Amniotic epithelial cell (primary cell): ENCODE measurements at regions not wholly inside any gene's neighbourhood (a gene's known extent, or its start where the extent isn't known, plus 50 kb on each side); places are given as distances from the start of the nearest gene placed in this dataset.

ENCODE experiments used
- DNase-seq: peaks from one replicate; pipeline ENCODE4 v3.0.0-alpha.2; 2010; ENCODE audit warnings: low read depth

DNA sequence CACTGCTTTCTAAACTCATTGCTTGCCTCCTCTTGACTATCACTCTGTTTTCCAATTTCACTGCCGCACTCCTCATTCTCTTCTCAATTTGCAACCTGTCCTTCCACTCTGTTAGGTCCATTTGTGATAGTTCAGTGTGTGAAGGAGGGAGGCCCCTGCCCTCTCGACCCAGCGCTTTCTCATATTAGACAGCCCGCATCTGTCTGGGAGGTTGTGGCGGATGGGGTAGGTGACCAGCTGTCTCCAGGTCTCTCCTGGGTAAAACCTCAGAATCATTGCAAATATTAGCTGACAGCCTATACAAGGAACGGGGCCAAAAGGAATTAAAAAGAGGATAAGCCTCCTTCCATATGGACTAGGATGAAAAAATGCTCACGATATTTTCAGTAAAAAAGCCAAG is 358.3 kb downstream of the SHQ1 start:
- DNase-seq, result no peak

DNA sequence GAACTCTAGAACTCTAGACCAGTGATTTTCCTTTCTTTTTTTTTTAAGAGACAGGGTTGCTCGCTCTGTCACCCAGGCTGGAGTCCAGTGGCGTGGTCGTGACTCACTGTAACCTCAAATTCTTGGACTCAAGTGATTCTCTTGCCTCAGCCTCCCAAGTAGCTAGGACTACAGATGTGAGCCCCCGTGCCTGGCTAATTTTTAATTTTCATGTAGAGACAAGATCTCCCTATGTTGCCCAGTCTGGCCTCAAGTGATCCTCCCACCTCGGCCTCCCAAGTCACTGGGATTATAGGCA is 359.6 kb downstream of the SHQ1 start:
- peak; percentile 48 for DNase-seq

DNA sequence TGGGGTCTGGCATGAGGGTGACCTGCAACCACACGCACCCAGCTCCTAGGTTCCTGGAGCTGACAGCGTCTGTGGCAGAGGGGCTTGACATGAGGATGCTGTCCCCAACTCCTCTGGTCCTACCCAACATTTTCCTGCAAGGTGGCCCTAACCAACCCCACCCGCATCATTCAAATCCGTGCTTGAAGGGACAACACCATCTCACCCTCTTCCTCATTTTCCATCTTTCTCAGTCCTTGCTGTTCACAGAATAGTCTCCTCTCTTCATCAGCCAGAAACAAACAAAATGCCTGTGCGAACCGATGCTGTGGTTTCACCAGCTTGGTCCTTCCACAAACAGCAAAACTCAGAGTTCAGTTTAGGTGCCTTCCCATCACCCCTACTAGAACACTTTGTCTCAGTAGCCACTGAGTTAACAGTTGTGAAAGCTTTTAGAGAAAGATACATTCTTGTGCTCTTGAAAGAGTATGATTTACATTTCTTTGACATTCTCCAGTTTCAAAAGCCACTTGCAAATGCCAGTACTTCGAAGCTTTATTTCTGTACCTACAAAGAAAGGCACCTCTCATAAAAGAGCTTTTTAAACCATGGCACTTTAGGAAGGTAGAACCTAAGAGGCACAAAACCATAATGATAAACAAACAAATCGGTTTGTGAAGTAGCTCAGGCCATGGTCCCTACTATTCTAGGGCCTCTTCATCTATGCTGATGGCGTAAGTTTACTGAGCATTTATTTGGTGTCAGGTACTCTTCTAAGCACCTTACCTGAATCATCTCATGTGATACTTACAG is 360.1 kb downstream of the SHQ1 start:
- peak; percentile 68 for DNase-seq

DNA sequence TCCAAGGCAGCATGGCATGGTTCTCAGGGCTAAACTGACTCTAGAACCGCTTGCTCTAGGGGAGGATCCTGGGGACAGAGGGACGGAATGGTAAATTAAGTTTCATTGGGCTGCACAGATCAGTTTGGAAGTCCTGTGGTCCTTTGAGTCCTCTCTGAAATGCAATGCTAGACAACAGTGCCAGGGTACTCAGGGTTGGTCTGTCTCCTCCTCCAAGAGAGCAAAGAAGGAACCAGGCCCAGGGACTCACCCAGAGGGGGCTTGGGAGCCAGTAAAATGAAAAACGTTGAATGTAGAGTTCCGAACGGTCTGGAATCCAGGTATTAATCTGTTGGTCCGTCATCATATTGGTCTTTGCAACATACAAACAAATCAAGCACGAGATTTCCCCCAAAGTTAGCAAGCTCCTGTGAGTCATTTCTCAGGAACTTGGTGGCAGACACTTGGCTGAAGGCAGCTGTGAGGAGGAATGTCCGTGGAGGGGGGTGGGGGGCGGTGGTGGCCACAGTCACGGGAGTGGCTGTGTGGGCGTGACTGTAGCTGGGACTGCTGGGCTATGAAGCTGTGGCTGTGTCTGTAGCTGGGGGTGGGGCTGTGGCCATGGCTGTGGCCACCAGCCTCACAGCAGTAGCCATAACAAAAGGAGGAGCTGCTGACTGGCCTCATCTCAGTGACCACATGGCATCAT is 361.0 kb downstream of the SHQ1 start:
- peak; percentile 62 for DNase-seq

DNA sequence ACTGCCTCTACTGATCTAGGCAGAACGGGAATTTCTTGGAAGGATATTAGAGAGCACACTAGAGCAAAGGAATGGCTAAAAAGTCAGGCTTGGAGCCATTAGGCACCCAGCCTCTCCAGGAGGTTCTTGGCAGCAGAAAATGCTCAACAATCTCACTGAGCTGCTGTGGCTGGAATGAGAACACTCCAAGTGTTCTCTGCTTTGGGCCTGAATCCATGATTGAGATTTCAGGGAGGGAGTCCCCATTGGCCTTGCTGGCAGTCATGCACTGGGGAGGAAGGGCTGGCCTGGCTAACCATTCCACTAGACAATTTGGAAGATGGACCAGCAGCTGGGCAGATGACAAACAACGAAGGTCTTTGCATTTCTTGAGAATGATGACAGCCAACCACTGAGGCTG is 362.6 kb downstream of the SHQ1 start:
- DNase-seq, result no peak

DNA sequence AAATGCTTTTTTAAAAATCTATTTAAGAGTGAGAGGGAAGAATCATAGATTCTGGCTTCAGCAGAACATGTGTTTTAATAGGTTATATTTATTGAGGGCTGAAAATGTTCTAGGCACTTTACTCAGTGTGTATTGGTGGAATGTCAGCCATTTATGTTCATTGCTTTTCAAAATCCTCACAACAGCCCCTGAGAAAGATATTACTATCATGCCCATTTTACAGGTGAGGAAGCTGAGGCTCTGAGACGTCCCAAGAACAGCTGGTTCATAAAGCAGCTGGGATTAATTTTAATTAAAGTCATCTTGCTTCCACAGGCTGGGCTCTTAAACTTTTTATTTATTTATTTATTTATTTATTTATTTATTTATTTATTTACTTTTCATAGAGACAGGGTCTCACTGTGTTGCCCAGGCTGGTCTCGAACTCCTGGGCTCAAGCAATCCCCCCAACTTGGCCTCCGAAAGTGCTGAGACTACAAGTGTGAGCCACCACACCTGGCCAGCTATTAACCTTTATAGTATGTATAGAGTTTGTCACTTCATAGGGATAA is 364.6 kb downstream of the SHQ1 start:
- DNase-seq, result no peak

DNA sequence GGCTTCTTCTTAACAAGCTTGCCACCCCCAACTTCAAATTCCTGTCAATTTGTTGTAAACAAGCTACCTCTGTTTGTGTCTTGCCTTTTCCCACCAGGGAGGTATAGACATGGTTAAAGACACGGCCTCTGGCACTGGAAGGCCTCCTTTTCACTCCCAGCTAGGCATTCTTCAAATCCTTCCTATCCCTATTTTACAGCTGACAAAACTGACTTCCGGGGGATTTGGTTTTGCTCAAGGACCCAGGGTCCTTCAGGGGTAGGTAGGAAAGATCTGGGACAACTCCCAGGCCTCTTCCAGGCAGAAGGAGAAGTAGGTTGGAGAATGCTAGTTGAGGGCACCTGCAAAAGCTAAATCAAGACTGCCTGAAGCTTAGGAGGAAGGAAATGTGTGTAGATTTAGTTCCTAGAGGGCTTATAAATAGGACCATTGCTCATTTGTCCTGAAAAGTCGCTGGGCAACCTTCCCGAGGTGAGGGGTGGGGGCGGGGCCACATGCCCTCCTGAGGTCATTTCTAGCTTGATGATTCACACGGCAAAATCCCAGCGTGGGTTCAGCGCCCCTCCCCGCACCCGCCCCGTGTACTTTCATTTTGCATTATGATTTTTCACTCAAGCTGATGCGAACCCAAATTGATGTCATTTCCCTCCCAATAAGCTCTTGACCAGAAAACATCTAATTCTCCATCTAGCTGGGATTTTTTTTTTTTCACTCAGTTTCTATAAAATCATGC is 365.5 kb downstream of the SHQ1 start:
- peak; percentile 76 for DNase-seq

DNA sequence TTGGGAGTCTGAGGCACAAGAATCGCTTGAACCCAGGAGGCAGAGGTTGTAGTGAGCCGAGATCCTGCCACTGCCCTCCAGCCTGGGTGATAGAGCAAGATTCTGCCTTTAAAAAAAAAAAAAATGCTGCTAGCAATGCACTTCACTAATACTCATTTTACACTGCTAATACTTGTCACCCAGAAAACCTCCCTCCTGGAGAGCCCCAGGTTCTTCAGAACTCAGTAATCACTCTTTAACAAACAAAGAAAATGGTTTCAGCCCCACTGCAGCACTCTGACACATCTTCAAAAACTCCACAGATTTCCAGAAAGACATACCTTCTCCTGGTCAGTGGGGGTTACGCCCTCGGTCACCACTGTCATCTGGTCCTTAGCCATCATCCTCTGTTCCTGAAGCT is 366.7 kb downstream of the SHQ1 start:
- DNase-seq, result no peak

DNA sequence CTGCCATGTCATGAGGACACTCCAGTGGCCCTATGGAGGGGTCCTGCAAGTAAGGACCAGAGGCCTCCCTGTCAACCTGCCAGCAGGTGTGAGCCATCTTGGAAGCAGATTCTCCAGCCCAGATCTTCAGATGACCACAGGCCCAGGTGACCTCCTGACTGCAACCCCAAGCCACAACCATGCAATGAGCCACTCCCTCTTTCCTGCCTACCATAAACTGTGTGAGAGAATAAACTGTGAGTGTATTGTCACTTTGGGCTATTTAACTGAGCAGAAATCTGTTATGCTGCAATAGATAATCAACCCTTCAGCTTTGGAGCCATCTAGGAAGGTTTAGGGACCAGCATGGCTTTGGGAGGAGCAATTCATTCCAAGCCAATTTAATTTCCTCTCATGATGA is 367.9 kb downstream of the SHQ1 start:
- no peak for DNase-seq

DNA sequence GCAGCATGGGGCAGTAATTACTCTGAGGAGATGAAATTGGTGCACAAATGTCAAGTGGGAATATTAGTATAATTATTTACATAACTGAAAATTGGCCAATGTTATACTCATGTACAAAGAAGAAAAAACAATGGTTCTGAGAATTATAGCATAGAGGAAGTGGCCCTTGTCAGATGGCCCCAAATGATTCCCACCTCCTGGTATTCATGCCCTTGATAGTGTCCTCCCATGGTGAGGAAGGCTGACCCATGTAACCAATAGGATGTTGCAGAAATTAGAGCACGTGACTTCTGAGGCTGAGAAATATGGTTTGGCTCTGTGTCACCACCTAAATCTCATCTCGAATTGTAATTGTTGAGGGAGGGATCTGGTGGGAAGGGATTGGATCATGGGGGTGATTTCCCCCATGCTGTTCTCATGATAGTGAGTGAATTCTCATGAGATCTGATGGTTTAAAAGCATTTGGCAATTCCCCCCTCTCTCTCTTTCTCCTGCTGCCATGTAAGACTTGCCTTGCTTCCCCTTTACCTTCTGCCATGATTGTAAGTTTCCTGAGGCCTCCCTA is 368.5 kb downstream of the SHQ1 start:
- DNase-seq, result no peak

DNA sequence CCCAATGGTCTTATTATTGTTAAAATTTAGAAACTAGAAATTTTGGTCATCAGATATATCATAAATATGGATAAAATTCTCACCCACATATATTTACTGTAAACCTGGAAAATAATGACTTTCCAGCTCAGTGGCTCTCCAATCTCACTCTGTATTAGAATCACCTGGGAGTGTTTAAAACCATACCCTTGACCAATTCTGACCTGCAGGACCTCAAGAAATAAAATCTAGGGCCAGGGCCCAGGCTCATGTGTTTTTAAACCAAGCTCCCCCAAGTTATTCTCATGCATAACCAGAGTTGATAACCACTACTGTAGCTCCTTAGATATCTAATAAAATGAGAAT is 372.1 kb downstream of the SHQ1 start:
- DNase-seq, result no peak

DNA sequence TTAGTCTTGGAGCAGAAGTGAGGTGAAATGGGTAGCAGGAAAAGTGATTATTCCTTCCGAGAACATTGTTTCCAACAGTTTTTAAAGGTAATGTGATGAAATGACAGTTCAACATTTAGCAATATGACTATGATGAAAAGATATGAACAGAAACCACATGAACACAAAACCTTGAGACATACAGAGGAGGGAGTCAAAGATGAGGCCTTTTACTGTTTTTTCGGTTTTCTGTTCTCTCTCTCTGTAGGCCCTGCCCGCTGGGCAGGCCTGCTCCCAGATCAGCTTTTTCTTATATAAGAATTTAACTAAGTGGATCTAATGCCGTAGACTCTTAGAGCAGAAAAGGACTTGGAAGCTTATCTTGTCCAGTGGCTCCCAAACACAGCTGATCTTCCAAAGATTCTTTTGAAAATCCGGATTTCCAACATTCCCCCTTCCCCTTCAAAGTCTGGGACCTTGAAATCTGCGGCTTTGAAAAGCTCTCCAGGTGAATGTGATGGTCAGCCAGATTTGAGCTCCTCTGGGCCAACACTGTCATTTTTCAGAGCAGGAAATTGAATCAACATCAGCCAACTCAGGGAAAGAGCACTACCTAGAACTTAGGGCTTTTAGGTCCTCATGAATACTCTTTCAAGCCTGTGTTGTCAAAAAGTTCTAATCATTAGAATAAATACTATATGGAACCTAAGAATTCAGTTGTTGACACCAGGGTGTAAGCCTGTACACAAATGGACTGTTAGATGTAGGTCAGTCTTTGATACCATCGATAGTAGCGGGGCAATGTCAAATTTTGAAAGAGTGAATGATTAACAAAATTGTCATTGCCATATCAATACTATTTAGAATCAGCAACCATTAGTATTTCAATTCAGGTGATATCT is 372.7 kb downstream of the SHQ1 start:
- DNase-seq, result peak; percentile 40

DNA sequence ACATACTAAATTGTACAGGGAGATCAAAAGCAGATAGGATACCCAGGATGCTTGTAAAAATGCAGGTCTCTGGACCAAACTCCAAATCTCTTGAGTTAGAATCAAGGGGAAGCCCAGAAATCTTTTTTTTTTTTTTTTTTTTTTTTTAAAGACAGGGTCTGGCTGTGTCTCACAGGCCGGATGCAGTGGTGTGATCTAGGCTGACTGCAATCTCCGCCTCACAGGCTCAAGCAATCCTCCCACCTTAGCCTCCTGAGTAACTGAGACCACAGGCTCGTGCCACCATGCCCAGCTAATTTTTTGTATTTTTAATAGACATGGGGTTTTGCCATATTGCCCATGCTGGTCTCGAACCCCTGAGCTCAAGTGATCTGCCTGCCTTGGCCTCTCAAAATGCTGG is 373.5 kb downstream of the SHQ1 start:
- no peak for DNase-seq

DNA sequence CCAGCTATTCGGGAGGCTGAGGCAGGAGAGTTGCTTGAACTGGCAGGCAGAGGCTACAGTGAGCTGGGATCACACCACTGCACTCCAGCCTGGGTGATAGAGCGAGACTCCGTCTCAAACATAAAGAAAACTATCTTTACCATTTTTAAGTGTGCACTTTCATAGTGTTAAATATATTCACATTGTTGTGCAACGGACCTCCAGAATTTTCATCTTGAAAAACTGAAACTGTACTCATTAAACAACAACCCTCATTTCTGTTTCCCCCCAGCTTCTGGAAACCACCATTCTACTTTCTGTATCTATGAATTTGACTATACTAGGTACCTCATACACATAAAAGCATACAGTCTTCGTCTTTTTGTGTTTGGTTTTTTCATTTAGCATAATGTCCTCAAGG is 375.1 kb downstream of the SHQ1 start:
- no peak for DNase-seq

DNA sequence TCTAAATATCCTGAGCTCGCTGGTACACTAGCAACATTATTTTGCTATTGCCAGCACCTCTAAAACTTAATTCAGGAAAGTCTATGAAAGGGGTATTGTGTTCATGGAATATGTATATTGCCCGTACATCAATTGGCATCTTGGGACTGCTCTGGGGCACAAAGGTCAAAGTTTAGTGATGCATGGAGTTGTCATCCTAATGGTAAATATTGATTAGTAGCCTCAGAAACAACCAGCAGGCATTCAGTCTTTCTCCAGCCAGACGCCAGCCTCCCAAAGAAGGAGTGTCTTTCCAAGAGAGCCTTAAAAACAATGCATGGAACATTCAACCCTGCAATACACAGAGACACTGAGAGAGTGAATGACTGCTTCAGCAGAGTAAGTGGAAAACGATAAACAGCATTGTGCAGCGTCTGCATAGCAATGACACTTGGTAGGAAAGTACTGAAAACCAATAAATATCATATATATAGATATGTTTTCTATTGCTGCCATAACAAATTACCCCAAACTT is 377.3 kb downstream of the SHQ1 start:
- DNase-seq, result no peak

DNA sequence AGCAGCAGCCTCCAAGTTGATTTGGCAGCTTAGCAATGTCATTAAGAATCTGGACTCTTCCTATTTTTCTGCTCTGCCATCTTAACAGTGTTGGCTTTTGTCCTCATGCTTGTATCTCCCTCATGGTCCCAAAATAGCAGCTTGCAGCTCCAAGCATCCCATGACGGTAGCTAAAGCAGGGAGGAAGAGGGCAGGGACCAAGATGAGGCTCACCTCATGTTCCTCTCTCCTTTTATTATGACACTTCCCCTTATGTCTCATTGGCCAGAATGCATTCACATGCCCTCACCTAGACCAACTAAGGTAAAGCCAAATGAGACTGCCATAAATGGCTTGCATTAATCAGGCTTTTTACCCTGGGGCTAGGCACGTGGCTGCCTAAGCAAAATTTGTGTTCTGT is 382.4 kb downstream of the SHQ1 start:
- no peak for DNase-seq

DNA sequence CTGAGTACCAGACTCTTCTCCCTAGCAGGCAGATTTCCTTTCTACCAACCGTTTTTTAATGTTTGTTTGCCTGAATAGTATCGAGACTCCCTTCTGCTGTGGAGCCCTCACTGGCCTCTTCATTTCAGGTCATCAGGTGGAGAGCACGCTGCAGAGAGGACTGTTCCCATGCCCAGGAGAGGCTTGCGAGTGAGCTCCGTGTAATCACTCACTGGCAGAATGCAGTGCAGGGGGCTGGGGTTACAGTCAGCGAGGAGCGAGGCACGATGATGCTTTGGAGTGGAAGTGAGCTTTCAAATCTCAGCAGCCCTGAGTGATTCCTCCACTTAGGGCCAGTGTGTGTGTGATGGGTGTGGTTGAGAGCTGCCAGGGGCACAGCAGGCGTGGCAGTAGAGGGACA is 385.2 kb downstream of the SHQ1 start:
- no peak for DNase-seq

DNA sequence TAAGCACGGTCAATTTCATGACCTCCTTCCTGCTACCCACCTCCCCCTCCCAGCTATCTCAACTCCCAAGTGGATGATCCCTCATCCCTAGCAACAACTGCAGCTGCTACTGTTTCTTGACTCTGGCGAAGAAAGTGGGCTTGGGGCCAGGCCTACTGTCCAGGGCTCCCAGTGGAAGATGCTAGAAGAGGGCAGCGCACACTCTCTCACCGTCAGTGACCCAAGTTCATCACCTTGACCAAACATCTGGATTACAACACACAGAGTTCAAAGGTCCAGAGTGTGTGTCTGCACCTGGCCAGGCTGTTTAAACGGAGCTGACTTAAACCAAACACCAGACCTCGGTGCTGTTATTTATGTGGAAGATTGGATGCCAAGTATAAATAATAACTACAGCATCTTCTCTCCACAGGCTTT is 385.6 kb downstream of the SHQ1 start:
- no peak for DNase-seq

DNA sequence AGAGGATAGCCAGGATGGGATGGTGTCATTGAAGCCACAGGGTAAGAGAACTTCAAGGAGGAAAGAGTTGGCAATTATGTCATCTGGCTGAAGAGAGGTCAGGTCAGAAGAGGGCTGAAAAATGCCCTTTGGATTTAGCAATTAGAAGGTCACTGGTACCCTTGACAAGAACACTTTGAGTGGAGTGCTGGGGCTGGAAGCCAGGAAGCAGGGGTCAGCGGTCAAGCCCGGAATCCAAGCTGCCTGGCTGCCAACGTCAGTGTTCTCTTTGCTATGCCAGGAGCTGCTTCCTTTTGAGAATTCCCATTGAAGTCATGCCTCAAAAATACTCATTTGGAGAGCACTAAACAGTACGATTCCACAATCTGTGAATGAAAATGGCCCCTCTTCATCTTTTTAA is 386.5 kb downstream of the SHQ1 start:
- no peak for DNase-seq

DNA sequence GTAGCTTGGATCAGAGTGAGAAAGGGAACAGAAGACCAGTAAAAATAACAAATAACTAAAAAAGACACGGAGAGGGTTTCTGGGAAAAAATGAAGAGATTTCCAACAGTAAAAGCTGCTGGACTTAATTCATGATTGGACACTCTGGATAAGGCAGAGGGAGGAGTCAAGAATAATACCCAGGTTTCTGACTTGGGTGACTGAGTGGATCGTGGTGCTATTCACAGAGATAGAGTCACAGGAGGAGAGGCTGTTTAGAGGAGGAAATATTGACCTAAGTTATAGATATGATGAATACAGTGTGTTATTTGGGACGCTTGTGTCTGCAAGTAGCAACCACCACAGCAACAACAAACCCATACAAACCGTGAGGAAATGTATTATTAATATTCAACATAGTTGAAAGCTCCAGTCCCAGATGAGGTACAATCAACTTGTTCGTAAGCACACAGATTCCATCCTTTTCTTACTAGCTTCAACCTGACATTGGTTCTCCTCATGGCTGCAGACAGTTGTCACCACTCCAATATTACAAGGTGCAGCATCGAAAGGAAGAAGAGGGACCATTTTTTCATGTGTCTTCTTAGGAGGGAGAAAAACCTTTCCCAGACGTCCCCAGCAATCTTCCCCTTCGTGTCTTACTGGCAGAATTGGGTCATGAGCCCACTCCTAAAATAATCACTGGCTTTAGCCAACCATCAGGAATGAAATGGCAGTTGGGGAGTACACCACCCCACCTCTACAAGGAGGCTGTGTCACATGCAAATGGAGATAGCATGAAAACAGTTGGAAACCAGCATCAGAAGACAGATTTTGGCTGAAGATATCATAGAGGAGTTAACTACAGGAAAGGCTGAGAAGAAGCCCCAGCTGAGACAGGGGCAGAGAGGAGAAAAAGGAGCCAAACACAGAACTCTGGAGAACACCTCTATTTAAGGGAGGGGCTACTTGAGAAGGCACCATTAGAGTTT is 387.8 kb downstream of the SHQ1 start:
- DNase-seq, result no peak
